ENCODE measurements at regions not wholly inside any gene's neighbourhood (a gene's known extent, or its start where the extent isn't known, plus 50 kb on each side); places are given as distances from the start of the nearest gene placed in this dataset.

- H3K27me3 ChIP-seq (ENCODE audit: insufficient read depth, poor library complexity, severe bottlenecking): no peaks in the 10 kb centered on the region
- DNase-seq (ENCODE audit: low spot score) (no peak), ATAC-seq (ENCODE audit: low read depth) (no peak)
- H3K4me3 ChIP-seq (ENCODE audit: severe bottlenecking): no peak overlapping the region
- no peaks in the 10 kb centered on the region for H3K9me3 ChIP-seq (ENCODE audit: severe bottlenecking)
- H3K4me1 ChIP-seq (ENCODE audit: insufficient read depth, poor library complexity, severe bottlenecking): peaks cover 3% of the 10 kb centered on the region
- H3K27ac ChIP-seq (ENCODE audit: poor library complexity, severe bottlenecking): no peak overlapping the region
- no peaks in the 10 kb centered on the region for H3K36me3 ChIP-seq (ENCODE audit: low read depth)
- no peak for TF ChIP-seq CTCF (IDR thresholded peaks at IDR 0.05; ENCODE audit: poor library complexity, severe bottlenecking)
These were observed 143.2 kb downstream of the BRMS1L start for GRCh38 chr14:35969310-35969709.

GRCh38 chr14:35965400-35965799 lies 139.3 kb downstream of the BRMS1L start:
- Histone ChIP-seq H3K27ac (ENCODE audit: poor library complexity, severe bottlenecking) (no peak overlapping the region), H3K36me3 (ENCODE audit: low read depth) (no peaks in the 10 kb centered on the region), H3K4me1 (ENCODE audit: insufficient read depth, poor library complexity, severe bottlenecking) (no peaks in the 10 kb centered on the region), H3K27me3 (ENCODE audit: insufficient read depth, poor library complexity, severe bottlenecking) (no peaks in the 10 kb centered on the region), H3K4me3 (ENCODE audit: severe bottlenecking) (no peak overlapping the region), H3K9me3 (ENCODE audit: severe bottlenecking) (no peaks in the 10 kb centered on the region)
- ATAC-seq (ENCODE audit: low read depth) (no peak), DNase-seq (ENCODE audit: low spot score) (no peak)
- no peak for TF ChIP-seq CTCF (IDR thresholded peaks at IDR 0.05; ENCODE audit: poor library complexity, severe bottlenecking)

- no peaks in the 10 kb centered on the region for H3K27me3 ChIP-seq (ENCODE audit: insufficient read depth, poor library complexity, severe bottlenecking)
- DNase-seq (ENCODE audit: low spot score) (no peak), ATAC-seq (ENCODE audit: low read depth) (no peak)
- H3K4me1 ChIP-seq (ENCODE audit: insufficient read depth, poor library complexity, severe bottlenecking): no peaks in the 10 kb centered on the region
- no peak overlapping the region for H3K27ac ChIP-seq (ENCODE audit: poor library complexity, severe bottlenecking)
- no peak overlapping the region for H3K4me3 ChIP-seq (ENCODE audit: severe bottlenecking)
- TF ChIP-seq CTCF (IDR thresholded peaks at IDR 0.05; ENCODE audit: poor library complexity, severe bottlenecking): no peak
- H3K36me3 ChIP-seq (ENCODE audit: low read depth): no peaks in the 10 kb centered on the region
- no peaks in the 10 kb centered on the region for H3K9me3 ChIP-seq (ENCODE audit: severe bottlenecking)
These were observed 138.7 kb downstream of the BRMS1L start for GRCh38 chr14:35964697-35965286.

- TF ChIP-seq CTCF (IDR thresholded peaks at IDR 0.05; ENCODE audit: poor library complexity, severe bottlenecking): peak; percentile 29
- H3K9me3 ChIP-seq (ENCODE audit: severe bottlenecking): no peaks in the 10 kb centered on the region
- DNase-seq (ENCODE audit: low spot score): no peak
These were observed 137.1 kb downstream of the BRMS1L start for GRCh38 chr14:35963209-35963608.

GRCh38 chr14:35961697-35962274 lies 135.6 kb downstream of the BRMS1L start:
- no peak for TF ChIP-seq CTCF (IDR thresholded peaks at IDR 0.05; ENCODE audit: poor library complexity, severe bottlenecking)
- no peak for DNase-seq (ENCODE audit: low spot score)
- no peak overlapping the region for H3K27ac ChIP-seq (ENCODE audit: poor library complexity, severe bottlenecking)
- H3K4me3 ChIP-seq (ENCODE audit: severe bottlenecking): no peak overlapping the region
- H3K27me3 ChIP-seq (ENCODE audit: insufficient read depth, poor library complexity, severe bottlenecking): no peaks in the 10 kb centered on the region
- no peaks in the 10 kb centered on the region for H3K9me3 ChIP-seq (ENCODE audit: severe bottlenecking)
- no peaks in the 10 kb centered on the region for H3K36me3 ChIP-seq (ENCODE audit: low read depth)
- no peak for ATAC-seq (ENCODE audit: low read depth)
- no peaks in the 10 kb centered on the region for H3K4me1 ChIP-seq (ENCODE audit: insufficient read depth, poor library complexity, severe bottlenecking)

More at GRCh38 chr14:35963209-35963608, 137.1 kb downstream of the BRMS1L start:
- Histone ChIP-seq H3K27ac (ENCODE audit: poor library complexity, severe bottlenecking) (no peak overlapping the region), H3K36me3 (ENCODE audit: low read depth) (no peaks in the 10 kb centered on the region), H3K4me3 (ENCODE audit: severe bottlenecking) (no peak overlapping the region), H3K4me1 (ENCODE audit: insufficient read depth, poor library complexity, severe bottlenecking) (no peaks in the 10 kb centered on the region), H3K27me3 (ENCODE audit: insufficient read depth, poor library complexity, severe bottlenecking) (no peaks in the 10 kb centered on the region)
- peak; percentile 42; the same call in 1 of the 3 replicates for ATAC-seq (ENCODE audit: low read depth)
